ENCODE measurements at regions not wholly inside any gene's neighbourhood (a gene's known extent, or its start where the extent isn't known, plus 50 kb on each side); places are given as distances from the start of the nearest gene placed in this dataset.
"Not testable (repeated sequence)": the region's sequence is repeated elsewhere in the genome, so short reads cannot be mapped to it uniquely, and the experiment has no call there.

DNA sequence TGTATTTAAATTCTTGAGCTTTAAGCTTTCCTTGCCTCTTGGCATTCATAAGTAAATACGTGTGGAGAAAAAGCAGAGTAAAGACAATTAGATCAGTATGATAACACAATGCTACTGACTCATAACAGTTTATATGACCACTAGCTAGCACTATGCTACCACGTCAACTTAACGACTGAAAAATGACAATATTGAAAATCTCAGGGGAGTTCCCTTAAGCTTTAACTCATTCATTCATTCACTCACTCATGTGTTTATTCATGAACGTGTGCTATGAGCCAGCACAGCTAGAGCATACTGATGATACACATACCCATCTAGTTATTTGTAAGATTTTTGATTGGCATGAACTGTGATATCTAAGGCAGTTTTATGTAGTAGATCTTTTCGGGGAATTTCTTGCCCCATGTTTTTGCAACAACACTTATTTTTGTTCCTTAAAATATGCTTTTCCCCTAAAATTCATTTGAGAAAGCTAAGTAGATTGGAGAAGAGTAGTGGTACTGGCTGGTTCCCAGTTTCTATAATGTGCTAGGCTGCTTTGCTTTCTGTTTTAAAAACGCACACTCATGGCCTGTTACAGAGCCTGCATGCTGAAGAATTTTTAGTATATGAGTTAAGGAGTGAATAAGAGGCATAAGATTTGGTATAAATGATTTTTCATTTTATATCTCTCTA lies 57.4 kb upstream of the ACBD5 start:
- no peak overlapping the region for H3K4me3 ChIP-seq (replicated peaks; ENCODE audit: insufficient read depth, low read length)
- H3K27me3 ChIP-seq (ENCODE audit: insufficient read depth, poor library complexity, severe bottlenecking) = no peaks in the 10 kb centered on the region
- DNase-seq (ENCODE audit: low read depth in 1 of 2, low spot score in 1 of 2) = no peak
- H3K27ac ChIP-seq (replicated peaks) = no peak overlapping the region
- TF ChIP-seq, protein P1, sequence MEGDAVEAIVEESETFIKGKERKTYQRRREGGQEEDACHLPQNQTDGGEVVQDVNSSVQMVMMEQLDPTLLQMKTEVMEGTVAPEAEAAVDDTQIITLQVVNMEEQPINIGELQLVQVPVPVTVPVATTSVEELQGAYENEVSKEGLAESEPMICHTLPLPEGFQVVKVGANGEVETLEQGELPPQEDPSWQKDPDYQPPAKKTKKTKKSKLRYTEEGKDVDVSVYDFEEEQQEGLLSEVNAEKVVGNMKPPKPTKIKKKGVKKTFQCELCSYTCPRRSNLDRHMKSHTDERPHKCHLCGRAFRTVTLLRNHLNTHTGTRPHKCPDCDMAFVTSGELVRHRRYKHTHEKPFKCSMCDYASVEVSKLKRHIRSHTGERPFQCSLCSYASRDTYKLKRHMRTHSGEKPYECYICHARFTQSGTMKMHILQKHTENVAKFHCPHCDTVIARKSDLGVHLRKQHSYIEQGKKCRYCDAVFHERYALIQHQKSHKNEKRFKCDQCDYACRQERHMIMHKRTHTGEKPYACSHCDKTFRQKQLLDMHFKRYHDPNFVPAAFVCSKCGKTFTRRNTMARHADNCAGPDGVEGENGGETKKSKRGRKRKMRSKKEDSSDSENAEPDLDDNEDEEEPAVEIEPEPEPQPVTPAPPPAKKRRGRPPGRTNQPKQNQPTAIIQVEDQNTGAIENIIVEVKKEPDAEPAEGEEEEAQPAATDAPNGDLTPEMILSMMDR (IDR thresholded peaks at IDR 0.05; ENCODE audit: insufficient read depth, low read length) = no peak
- TF ChIP-seq, protein P2, sequence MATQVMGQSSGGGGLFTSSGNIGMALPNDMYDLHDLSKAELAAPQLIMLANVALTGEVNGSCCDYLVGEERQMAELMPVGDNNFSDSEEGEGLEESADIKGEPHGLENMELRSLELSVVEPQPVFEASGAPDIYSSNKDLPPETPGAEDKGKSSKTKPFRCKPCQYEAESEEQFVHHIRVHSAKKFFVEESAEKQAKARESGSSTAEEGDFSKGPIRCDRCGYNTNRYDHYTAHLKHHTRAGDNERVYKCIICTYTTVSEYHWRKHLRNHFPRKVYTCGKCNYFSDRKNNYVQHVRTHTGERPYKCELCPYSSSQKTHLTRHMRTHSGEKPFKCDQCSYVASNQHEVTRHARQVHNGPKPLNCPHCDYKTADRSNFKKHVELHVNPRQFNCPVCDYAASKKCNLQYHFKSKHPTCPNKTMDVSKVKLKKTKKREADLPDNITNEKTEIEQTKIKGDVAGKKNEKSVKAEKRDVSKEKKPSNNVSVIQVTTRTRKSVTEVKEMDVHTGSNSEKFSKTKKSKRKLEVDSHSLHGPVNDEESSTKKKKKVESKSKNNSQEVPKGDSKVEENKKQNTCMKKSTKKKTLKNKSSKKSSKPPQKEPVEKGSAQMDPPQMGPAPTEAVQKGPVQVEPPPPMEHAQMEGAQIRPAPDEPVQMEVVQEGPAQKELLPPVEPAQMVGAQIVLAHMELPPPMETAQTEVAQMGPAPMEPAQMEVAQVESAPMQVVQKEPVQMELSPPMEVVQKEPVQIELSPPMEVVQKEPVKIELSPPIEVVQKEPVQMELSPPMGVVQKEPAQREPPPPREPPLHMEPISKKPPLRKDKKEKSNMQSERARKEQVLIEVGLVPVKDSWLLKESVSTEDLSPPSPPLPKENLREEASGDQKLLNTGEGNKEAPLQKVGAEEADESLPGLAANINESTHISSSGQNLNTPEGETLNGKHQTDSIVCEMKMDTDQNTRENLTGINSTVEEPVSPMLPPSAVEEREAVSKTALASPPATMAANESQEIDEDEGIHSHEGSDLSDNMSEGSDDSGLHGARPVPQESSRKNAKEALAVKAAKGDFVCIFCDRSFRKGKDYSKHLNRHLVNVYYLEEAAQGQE (IDR thresholded peaks at IDR 0.05; ENCODE audit: insufficient replicate concordance, low read depth) = no peak
- TF ChIP-seq SPI1 (IDR thresholded peaks at IDR 0.05; ENCODE audit: borderline replicate concordance, low read depth) = no peak
- no peak for TF ChIP-seq GABPA (IDR thresholded peaks at IDR 0.05; ENCODE audit: low read depth)
- TF ChIP-seq POLR2AphosphoS5 (IDR thresholded peaks at IDR 0.05; ENCODE audit: low read depth) = no peak

DNA sequence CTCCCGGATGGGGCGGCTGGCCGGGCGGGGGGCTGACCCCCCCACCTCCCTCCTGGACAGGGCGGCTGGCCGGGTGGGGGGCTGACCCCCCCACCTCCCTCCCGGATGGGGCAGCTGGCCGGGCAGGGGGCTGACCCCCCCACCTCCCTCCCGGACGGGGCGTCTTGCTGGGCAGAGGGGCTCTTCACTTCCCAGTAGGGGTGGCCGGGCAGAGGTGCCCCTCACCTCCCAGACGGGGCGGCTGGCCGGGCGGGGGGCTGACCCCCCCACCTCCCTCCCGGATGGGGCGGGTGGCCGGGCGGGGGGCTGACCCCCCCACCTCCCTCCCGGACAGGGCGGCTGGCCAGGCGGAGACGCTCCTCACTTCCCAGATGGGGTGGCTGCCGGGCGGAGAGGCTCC lies 55.7 kb upstream of the ACBD5 start:
- DNase-seq (ENCODE audit: low read depth in 1 of 2, low spot score in 1 of 2); H3K4me3 ChIP-seq (replicated peaks; ENCODE audit: insufficient read depth, low read length); H3K27me3 ChIP-seq (ENCODE audit: insufficient read depth, poor library complexity, severe bottlenecking); H3K27ac ChIP-seq (replicated peaks): not testable (repeated sequence)

DNA sequence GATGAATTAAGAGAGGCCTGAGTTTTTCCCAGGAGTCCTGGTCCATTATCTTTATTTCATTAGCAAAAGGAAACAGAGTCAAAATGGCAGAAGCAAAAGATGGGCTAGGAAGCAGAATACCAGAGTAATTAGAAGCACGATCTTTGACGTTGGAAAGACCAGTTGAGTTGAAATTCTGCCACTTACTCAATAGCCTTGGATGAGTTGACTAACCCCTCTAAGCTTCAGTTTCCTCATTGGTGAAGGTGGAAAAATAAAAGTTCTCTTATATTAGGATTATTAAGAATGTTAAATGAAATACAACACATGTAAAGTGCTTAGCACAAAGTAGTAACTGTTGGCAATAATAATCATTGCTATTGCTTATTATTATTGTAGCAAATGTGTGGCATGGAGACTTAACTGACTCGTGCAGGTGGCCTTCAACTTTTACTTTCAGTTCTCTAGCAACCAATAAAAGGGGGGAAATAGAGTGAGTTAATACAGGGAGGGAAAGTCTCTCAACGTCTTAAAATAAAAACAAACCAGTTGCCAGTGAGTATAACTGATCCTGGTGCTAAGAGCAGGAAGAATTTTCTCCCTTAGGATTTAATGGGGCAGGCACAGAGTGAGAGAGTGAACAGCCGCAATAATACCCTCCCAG lies 50.8 kb upstream of the ACBD5 start:
- not testable (repeated sequence) for DNase-seq (ENCODE audit: low read depth in 1 of 2, low spot score in 1 of 2); H3K4me3 ChIP-seq (replicated peaks; ENCODE audit: insufficient read depth, low read length); H3K27ac ChIP-seq (replicated peaks); H3K27me3 ChIP-seq (ENCODE audit: insufficient read depth, poor library complexity, severe bottlenecking)
